WERI-Rb-1 (cell line): ENCODE measurements at regions not wholly inside any gene's neighbourhood (a gene's known extent, or its start where the extent isn't known, plus 50 kb on each side); places are given as distances from the start of the nearest gene placed in this dataset.

Source experiments
- DNase-seq: peaks from one replicate; pipeline ENCODE4 v3.0.0-alpha.2; 2020
- H3K27ac ChIP-seq: fragments of 250-450 bp; sonication (Bioruptor Pico); 2 replicates; pipeline ENCODE4 v1.5.1; 2020; ENCODE audit warnings: mild to moderate bottlenecking, moderate library complexity
- H3K27me3 ChIP-seq: fragments of 250-450 bp; sonication (Bioruptor Pico); 2 replicates; pipeline ENCODE4 v1.5.1; 2021; ENCODE audit warnings: mild to moderate bottlenecking, low read depth, moderate library complexity; ENCODE audit not compliant: insufficient read depth, severe bottlenecking
- H3K36me3 ChIP-seq: fragments of 250-450 bp; sonication (Bioruptor Pico); 2 replicates; pipeline ENCODE4 v1.5.1; 2020; ENCODE audit warnings: mild to moderate bottlenecking, moderate library complexity
- H3K4me3 ChIP-seq: 2 replicates; pipeline ENCODE4 v1.5.1; 2011; ENCODE audit warnings: low read depth, mild to moderate bottlenecking, control low read depth, low read length
- H3K9me3 ChIP-seq: fragments of 250-450 bp; sonication (Bioruptor Pico); 2 replicates; pipeline ENCODE4 v1.5.1; 2021; ENCODE audit warnings: mild to moderate bottlenecking, moderate library complexity; ENCODE audit not compliant: severe bottlenecking
- CTCF ChIP-seq: IDR thresholded peaks from 2 replicates; pipeline ENCODE4 v1.5.1; 2011; ENCODE audit warnings: low read depth, mild to moderate bottlenecking, control low read depth, inconsistent platforms, low read length

- Histone ChIP-seq H3K36me3 (no peaks in the 10 kb centered on the region), H3K4me3 (no peak overlapping the region), H3K27ac (no peak overlapping the region), H3K27me3 (peaks cover 12% of the 10 kb centered on the region), H3K9me3 (no peaks in the 10 kb centered on the region)
- DNase-seq, result no peak
- TF ChIP-seq CTCF, result no peak
These were observed 108.3 kb upstream of the DUSP21 start for GRCh38 chrX:44735498-44735897.

GRCh38 chrX:44733931-44734330, 109.9 kb upstream of the DUSP21 start:
- no peaks in the 10 kb centered on the region for H3K36me3 ChIP-seq
- H3K27ac ChIP-seq, result no peak overlapping the region
- no peak overlapping the region for H3K4me3 ChIP-seq
- no peak for DNase-seq
- TF ChIP-seq CTCF, result no peak
- peaks cover 8% of the 10 kb centered on the region for H3K27me3 ChIP-seq
- no peaks in the 10 kb centered on the region for H3K9me3 ChIP-seq

GRCh38 chrX:44731160-44731559, 112.7 kb upstream of the DUSP21 start:
- Histone ChIP-seq H3K27me3 (peaks cover 5% of the 10 kb centered on the region), H3K36me3 (no peaks in the 10 kb centered on the region), H3K27ac (no peak overlapping the region), H3K9me3 (no peaks in the 10 kb centered on the region), H3K4me3 (no peak overlapping the region)
- TF ChIP-seq CTCF, result no peak
- no peak for DNase-seq

GRCh38 chrX:44723426-44723825, 120.4 kb upstream of the DUSP21 start:
- Histone ChIP-seq H3K36me3 (no peaks in the 10 kb centered on the region), H3K27me3 (peaks cover 8% of the 10 kb centered on the region), H3K9me3 (no peaks in the 10 kb centered on the region), H3K27ac (no peak overlapping the region), H3K4me3 (no peak overlapping the region)
- TF ChIP-seq CTCF, result no peak
- DNase-seq, result no peak

GRCh38 chrX:44708470-44708869, 135.4 kb upstream of the DUSP21 start:
- Histone ChIP-seq H3K27ac (no peak overlapping the region), H3K9me3 (no peaks in the 10 kb centered on the region), H3K36me3 (no peaks in the 10 kb centered on the region), H3K4me3 (no peak overlapping the region), H3K27me3 (peaks cover 3% of the 10 kb centered on the region)
- DNase-seq, result no peak
- no peak for TF ChIP-seq CTCF

- Histone ChIP-seq H3K36me3 (no peaks in the 10 kb centered on the region), H3K27me3 (peaks cover 5% of the 10 kb centered on the region), H3K27ac (no peak overlapping the region), H3K9me3 (no peaks in the 10 kb centered on the region), H3K4me3 (no peak overlapping the region)
- DNase-seq, result no peak
- no peak for TF ChIP-seq CTCF
These were observed 137.8 kb upstream of the DUSP21 start for GRCh38 chrX:44705817-44706551.
